ENCODE measurements at regions not wholly inside any gene's neighbourhood (a gene's known extent, or its start where the extent isn't known, plus 50 kb on each side); places are given as distances from the start of the nearest gene placed in this dataset.

DNA sequence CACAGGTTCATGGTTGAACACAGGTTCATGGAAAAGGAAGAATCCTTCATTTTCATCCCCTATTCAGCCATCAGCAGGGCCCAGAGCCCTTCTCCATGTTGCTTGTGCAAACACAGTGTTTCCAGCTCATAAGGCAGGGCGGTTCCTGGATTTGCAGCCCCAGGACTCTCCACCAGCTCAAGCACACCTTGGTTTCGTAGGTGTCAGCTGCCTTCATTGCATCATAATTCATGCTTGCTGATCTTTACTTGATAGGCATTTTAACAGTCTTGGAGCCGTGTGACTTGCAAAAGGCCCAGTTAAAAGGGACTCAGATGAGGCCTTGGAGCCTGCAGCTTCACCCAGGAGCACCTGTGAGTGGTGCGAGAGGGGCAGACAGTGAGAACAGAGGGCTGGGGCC lies 318.1 kb upstream of the B3GAT1 start:
- Histone ChIP-seq H3K9ac (ENCODE audit: low read length) (no peak overlapping the region), H3K27me3 (replicated peaks in 1 of 4; ENCODE audit: control extremely low read depth in 1 of 4, control insufficient read depth in 3 of 4, insufficient read depth in 4 of 4, low read length in 3 of 4) (no peaks in the 10 kb centered on the region), H4K20me1 (ENCODE audit: control insufficient read depth, insufficient read depth, low read length, poor library complexity, severe bottlenecking) (no peaks in the 10 kb centered on the region), H3K27ac (ENCODE audit: low read length in 2 of 2) (no peak overlapping the region), H3K79me2 (ENCODE audit: control insufficient read depth, insufficient read depth, low read length) (no peaks in the 10 kb centered on the region), H3K4me2 (replicated peaks; ENCODE audit: low read depth, low read length, poor library complexity, severe bottlenecking) (no peak overlapping the region), H3K36me3 (replicated peaks in 1 of 2; ENCODE audit: control extremely low read depth in 1 of 2, control insufficient read depth in 1 of 2, extremely low read depth in 1 of 2, insufficient read depth in 2 of 2, low read length in 1 of 2) (no peaks in the 10 kb centered on the region), H3K9me3 (ENCODE audit: control extremely low read depth in 1 of 3, control insufficient read depth in 2 of 3, insufficient read depth in 1 of 3, low read length in 2 of 3) (no peaks in the 10 kb centered on the region), H3K4me3 (ENCODE audit: control extremely low read depth in 1 of 5, extremely low read depth in 1 of 5, insufficient read depth in 1 of 5, low read depth in 2 of 5, low read length in 4 of 5) (no peak overlapping the region), H2AFZ (ENCODE audit: insufficient read depth, low read depth, low read length, poor library complexity, severe bottlenecking) (no peak overlapping the region), H3K4me1 (ENCODE audit: control insufficient read depth in 2 of 2, insufficient read depth in 2 of 2, low read length in 2 of 2) (no peaks in the 10 kb centered on the region)
- no peak for ATAC-seq (ENCODE audit: low read depth)
- ChIA-PET CTCF (no interaction called here), POLR2A (no interaction called here)
- Mint-ChIP-seq H3K27me3 (peaks cover 12% of the 10 kb centered on the region), H3K27ac (no peak overlapping the region), H3K4me3 (no peak overlapping the region), H3K4me1 (no peaks in the 10 kb centered on the region), H3K9me3 (ENCODE audit: insufficient read depth) (no peaks in the 10 kb centered on the region)
- intact Hi-C loops (cut with micrococcal nuclease), result no loop called here
- no peak for DNase-seq
- TF ChIP-seq EZH2 (IDR thresholded peaks at IDR 0.05; ENCODE audit: borderline replicate concordance, insufficient read depth, low read depth, low read length, poor library complexity, severe bottlenecking), result no peak
- TF ChIP-seq, protein P1, sequence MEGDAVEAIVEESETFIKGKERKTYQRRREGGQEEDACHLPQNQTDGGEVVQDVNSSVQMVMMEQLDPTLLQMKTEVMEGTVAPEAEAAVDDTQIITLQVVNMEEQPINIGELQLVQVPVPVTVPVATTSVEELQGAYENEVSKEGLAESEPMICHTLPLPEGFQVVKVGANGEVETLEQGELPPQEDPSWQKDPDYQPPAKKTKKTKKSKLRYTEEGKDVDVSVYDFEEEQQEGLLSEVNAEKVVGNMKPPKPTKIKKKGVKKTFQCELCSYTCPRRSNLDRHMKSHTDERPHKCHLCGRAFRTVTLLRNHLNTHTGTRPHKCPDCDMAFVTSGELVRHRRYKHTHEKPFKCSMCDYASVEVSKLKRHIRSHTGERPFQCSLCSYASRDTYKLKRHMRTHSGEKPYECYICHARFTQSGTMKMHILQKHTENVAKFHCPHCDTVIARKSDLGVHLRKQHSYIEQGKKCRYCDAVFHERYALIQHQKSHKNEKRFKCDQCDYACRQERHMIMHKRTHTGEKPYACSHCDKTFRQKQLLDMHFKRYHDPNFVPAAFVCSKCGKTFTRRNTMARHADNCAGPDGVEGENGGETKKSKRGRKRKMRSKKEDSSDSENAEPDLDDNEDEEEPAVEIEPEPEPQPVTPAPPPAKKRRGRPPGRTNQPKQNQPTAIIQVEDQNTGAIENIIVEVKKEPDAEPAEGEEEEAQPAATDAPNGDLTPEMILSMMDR (IDR thresholded peaks at IDR 0.05), result no peak
- WGBS (ENCODE audit: insufficient coverage), result 76% methylated on average over 4 of the region's 4 CpGs

DNA sequence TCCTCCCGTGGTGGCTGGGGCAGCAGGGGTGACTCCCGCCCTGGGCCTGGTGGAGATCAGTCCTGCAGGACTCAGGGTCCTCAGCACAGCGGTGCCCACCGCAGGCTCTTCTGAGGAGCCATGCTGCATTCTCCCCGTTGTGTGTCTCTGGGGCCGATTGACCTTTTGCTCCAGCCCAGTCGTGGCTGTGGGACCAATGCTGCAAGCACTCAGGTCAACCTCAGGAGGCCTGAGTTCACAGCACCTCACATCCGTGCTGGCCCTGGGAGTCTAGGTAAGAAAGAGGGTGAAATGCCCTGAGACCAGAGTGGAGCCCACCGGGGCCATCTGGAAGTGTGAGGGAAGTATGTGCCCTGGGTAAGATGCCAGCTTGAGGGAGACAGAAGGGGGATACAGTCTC lies 316.1 kb upstream of the B3GAT1 start:
- TF ChIP-seq, protein P1 (IDR thresholded peaks at IDR 0.05), result no peak
- no peak for TF ChIP-seq EZH2 (IDR thresholded peaks at IDR 0.05; ENCODE audit: borderline replicate concordance, insufficient read depth, low read depth, low read length, poor library complexity, severe bottlenecking)
- POLR2A ChIA-PET, result no interaction called here
- ATAC-seq (ENCODE audit: low read depth) (no peak), DNase-seq (no peak)
- CTCF ChIA-PET, result no interaction called here
- intact Hi-C loops (cut with micrococcal nuclease), result no loop called here
- H3K4me1 Mint-ChIP-seq, result no peaks in the 10 kb centered on the region
- no peak overlapping the region for H3K27ac Mint-ChIP-seq
- H3K9me3 ChIP-seq (ENCODE audit: control extremely low read depth in 1 of 3, control insufficient read depth in 2 of 3, insufficient read depth in 1 of 3, low read length in 2 of 3), result no peaks in the 10 kb centered on the region
- H4K20me1 ChIP-seq (ENCODE audit: control insufficient read depth, insufficient read depth, low read length, poor library complexity, severe bottlenecking), result no peaks in the 10 kb centered on the region
- no peak overlapping the region for H3K4me3 Mint-ChIP-seq
- H3K9me3 Mint-ChIP-seq (ENCODE audit: insufficient read depth), result no peaks in the 10 kb centered on the region
- H3K4me3 ChIP-seq (ENCODE audit: control extremely low read depth in 1 of 5, extremely low read depth in 1 of 5, insufficient read depth in 1 of 5, low read depth in 2 of 5, low read length in 4 of 5), result no peak overlapping the region
- no peaks in the 10 kb centered on the region for H3K27me3 ChIP-seq (replicated peaks in 1 of 4; ENCODE audit: control extremely low read depth in 1 of 4, control insufficient read depth in 3 of 4, insufficient read depth in 4 of 4, low read length in 3 of 4)
- H3K4me2 ChIP-seq (replicated peaks; ENCODE audit: low read depth, low read length, poor library complexity, severe bottlenecking), result no peak overlapping the region
- no peak overlapping the region for H3K9ac ChIP-seq (ENCODE audit: low read length)
- WGBS (ENCODE audit: insufficient coverage), result 89% methylated on average over 9 of the region's 9 CpGs
- peaks cover 19% of the 10 kb centered on the region for H3K27me3 Mint-ChIP-seq
- H3K27ac ChIP-seq (ENCODE audit: low read length in 2 of 2), result no peak overlapping the region
- no peak overlapping the region for H2AFZ ChIP-seq (ENCODE audit: insufficient read depth, low read depth, low read length, poor library complexity, severe bottlenecking)
- no peaks in the 10 kb centered on the region for H3K79me2 ChIP-seq (ENCODE audit: control insufficient read depth, insufficient read depth, low read length)
- H3K4me1 ChIP-seq (ENCODE audit: control insufficient read depth in 2 of 2, insufficient read depth in 2 of 2, low read length in 2 of 2), result no peaks in the 10 kb centered on the region
- H3K36me3 ChIP-seq (replicated peaks in 1 of 2; ENCODE audit: control extremely low read depth in 1 of 2, control insufficient read depth in 1 of 2, extremely low read depth in 1 of 2, insufficient read depth in 2 of 2, low read length in 1 of 2), result no peaks in the 10 kb centered on the region
